GM12878 (cell line): ENCODE measurements at regions not wholly inside any gene's neighbourhood (a gene's known extent, or its start where the extent isn't known, plus 50 kb on each side); places are given as distances from the start of the nearest gene placed in this dataset.

Experiments used
- ATAC-seq: fragments of 200-7000 bp; cut with Tn5 transposase; 3 replicates; pipeline ENCODE4 v1.9.1; 2020; ENCODE audit warnings: mild to moderate bottlenecking, moderate library complexity
- BruUV-seq: library from RNA; stranded (reverse); fragments of 400-500 nt; replicated peaks from 2 replicates; lab custom pipeline; 2021; lab: Mats Ljungman, UMichigan
- CTCF ChIA-PET: fragments of 300-600 bp; sonication (Branson Sonifier 250); formaldehyde crosslinking; extraction: SDS; loops from one replicate; lab custom pipeline; 2021; ENCODE audit warnings: inconsistent platforms; lab: Yijun Ruan, JAX
- POLR2A ChIA-PET: fragments of 350-600 bp; formaldehyde crosslinking; extraction: SDS; loops from one replicate; lab custom pipeline; 2021; ENCODE audit warnings: inconsistent platforms; lab: Charles Lee
- RAD21 ChIA-PET: fragments of 300-600 bp; sonication (Branson Sonifier 250); formaldehyde crosslinking; loops from one replicate; lab custom pipeline; 2023; ENCODE audit warnings: antibody characterized with exemption; ENCODE audit not compliant: unreplicated experiment; lab: Charles Lee
- SMC1A ChIA-PET: fragments of 300-600 bp; sonication (Branson Sonifier 250); formaldehyde crosslinking; loops from one replicate; lab custom pipeline; 2023; ENCODE audit not compliant: unreplicated experiment, uncharacterized antibody; lab: Charles Lee
- DNase-seq: peaks from one replicate; pipeline ENCODE4 v3.0.0-alpha.2; 2011; ENCODE audit warnings: low read depth, low spot score
- FAIRE-seq: peaks from 3 replicates; lab custom pipeline; 2011; peaks lifted over from hg19 to GRCh38; lab: Jason Lieb, UNC
- H2AFZ ChIP-seq: 2 replicates; pipeline ENCODE4 v1.6.0; 2011; ENCODE audit warnings: low read depth, low read length, control low read depth; ENCODE audit not compliant: control insufficient read depth
- H3K27ac ChIP-seq: 2 replicates; pipeline ENCODE4 v1.5.1; 2011; ENCODE audit warnings: control low read depth; ENCODE audit not compliant: control insufficient read depth, insufficient read depth
- H3K27me3 ChIP-seq, 2 experiments: replicated peaks in 1 of 2; 2 replicates each; pipeline versions ENCODE4 v1.6.0 to v1.6.1; 2011; ENCODE audit warnings: low read length in 1 of 2; ENCODE audit not compliant: control insufficient read depth in 2 of 2, insufficient read depth in 2 of 2
- H3K36me3 ChIP-seq, 2 experiments: 2 replicates each; pipeline ENCODE4 v1.5.1; 2011; ENCODE audit warnings: low read length in 1 of 2; ENCODE audit not compliant: control insufficient read depth in 2 of 2, insufficient read depth in 2 of 2
- H3K4me1 ChIP-seq: 2 replicates; pipeline ENCODE4 v1.6.1; 2011; ENCODE audit warnings: mild to moderate bottlenecking, low read length, moderate library complexity, mixed read lengths; ENCODE audit not compliant: control insufficient read depth, insufficient read depth
- H3K4me2 ChIP-seq: 2 replicates; pipeline ENCODE4 v1.6.0; 2011; ENCODE audit warnings: control low read depth; ENCODE audit not compliant: control insufficient read depth, insufficient read depth
- H3K4me3 ChIP-seq: fragments of 200-600 bp; sonication (generic); 2 replicates; pipeline ENCODE4 v1.5.1; 2016
- H3K79me2 ChIP-seq: 2 replicates; pipeline ENCODE4 v1.6.0; 2011; ENCODE audit warnings: low read length; ENCODE audit not compliant: control insufficient read depth, insufficient read depth
- H3K9ac ChIP-seq: 2 replicates; pipeline ENCODE4 v1.8.0; 2011; ENCODE audit warnings: low read length, control low read depth, mixed read lengths; ENCODE audit not compliant: control insufficient read depth, insufficient read depth
- H3K9me3 ChIP-seq: replicated peaks from 3 replicates; pipeline ENCODE4 v1.5.1; 2011; ENCODE audit warnings: mild to moderate bottlenecking, low read length; ENCODE audit not compliant: control insufficient read depth, insufficient read depth
- H4K20me1 ChIP-seq: 2 replicates; pipeline ENCODE4 v1.6.0; 2011; ENCODE audit not compliant: control insufficient read depth, insufficient read depth
- CHD2 ChIP-seq: IDR thresholded peaks from 2 replicates; pipeline ENCODE4 v1.6.1; 2011; ENCODE audit warnings: low read depth, low read length, improper control_type of control experiment, borderline replicate concordance
- CHD4 ChIP-seq: fragments of 200-600 bp; sonication (generic); IDR thresholded peaks from 2 replicates; pipeline ENCODE4 v1.6.1; 2016; ENCODE audit warnings: mild to moderate bottlenecking
- HCFC1 ChIP-seq: fragments of 150-350 bp; IDR thresholded peaks from 2 replicates; pipeline ENCODE4 v1.6.1; 2014; ENCODE audit warnings: low read length
- NFYA ChIP-seq: IDR thresholded peaks from 2 replicates; pipeline ENCODE4 v1.6.1; 2011; ENCODE audit warnings: low read depth, mild to moderate bottlenecking, low read length, improper control_type of control experiment, borderline replicate concordance
- PAX8 ChIP-seq: fragments of 450-650 bp; IDR thresholded peaks from 2 replicates; pipeline ENCODE4 v1.6.1; 2017; ENCODE audit warnings: mild to moderate bottlenecking, moderate library complexity
- PML ChIP-seq: IDR thresholded peaks from 2 replicates; pipeline ENCODE4 v1.6.1; 2012; ENCODE audit warnings: low read length, inconsistent platforms
- POLR2A ChIP-seq: IDR thresholded peaks from 2 replicates; pipeline ENCODE4 v1.6.1; 2011; ENCODE audit warnings: low read depth, mild to moderate bottlenecking, low read length
- RAD51 ChIP-seq: fragments of 450-650 bp; IDR thresholded peaks from 2 replicates; pipeline ENCODE4 v1.6.1; 2016; ENCODE audit warnings: moderate library complexity, mild to moderate bottlenecking, inconsistent platforms
- SMARCA5 ChIP-seq: fragments of 450-650 bp; IDR thresholded peaks from 2 replicates; pipeline ENCODE4 v1.6.1; 2017; ENCODE audit warnings: mild to moderate bottlenecking
- ZBTB33 ChIP-seq: fragments of 450-650 bp; IDR thresholded peaks from 2 replicates; pipeline ENCODE4 v1.6.1; 2017; ENCODE audit warnings: mild to moderate bottlenecking
- WGBS: methylation state at CpG from one replicate; pipeline ENCODE4 v1.1.6; 2016; ENCODE audit warnings: low lambda C conversion rate; ENCODE audit not compliant: insufficient replicate concordance, insufficient coverage; ENCODE audit errors: missing lambda C conversion rate; 5-methylcytosine and 5-hydroxymethylcytosine counted together
- in situ Hi-C: fragments of 300-500 bp; cut with MboI; formaldehyde crosslinking; loops from 9 replicates; pipeline ENCODE4 v1.14.3; 2018; ENCODE audit warnings: mixed read lengths
- intact Hi-C: fragments of 100-400 bp; cut with micrococcal nuclease; formaldehyde crosslinking; loops from one replicate; pipeline ENCODE4 v1.14.2; 2022; ENCODE audit not compliant: unreplicated experiment

GRCh38 chr6:105622226-105622625, 219.3 kb upstream of the PREP start:
- no peak for FAIRE-seq
- no TSS peak for BruUV-seq
- no peaks in the 10 kb centered on the region for H3K36me3 ChIP-seq
- no peak overlapping the region for H3K27ac ChIP-seq
- peaks cover 4% of the 10 kb centered on the region; the same call in 1 of the 2 replicates for H3K4me1 ChIP-seq
- H2AFZ ChIP-seq = no peak overlapping the region
- no peak for DNase-seq
- 64% methylated on average over 3 of the region's 3 CpGs for WGBS
- intact Hi-C loops (no loop called here), in situ Hi-C loops (no loop called here)
- no peak overlapping the region for H3K4me2 ChIP-seq
- ChIA-PET CTCF (no interaction called here), RAD21 (interaction anchor here (1.0 kb wide), 1 partner anchor 464 kb away, joined by 3 read pairs; the partner anchor contains the start of gene PRDM1), POLR2A (interaction anchor here (0.9 to 1.5 kb wide), 4 partner anchors 9 to 19 kb away, joined by 3 to 4 read pairs (median 3); no protein-coding TSS in a partner anchor), SMC1A (interaction anchor here (0.9 to 4.1 kb wide), 12 partner anchors 9 to 134 kb away, joined by 3 to 13 read pairs (median 3); no protein-coding TSS in a partner anchor)
- H3K79me2 ChIP-seq = no peaks in the 10 kb centered on the region
- no peak for TF ChIP-seq CHD4
- TF ChIP-seq CHD2 = no peak
- no peak for TF ChIP-seq PML
- TF ChIP-seq RAD51 = no peak
- TF ChIP-seq PAX8 = no peak
- no peak for TF ChIP-seq POLR2A
- no peak for TF ChIP-seq ZBTB33
- no peak for TF ChIP-seq HCFC1
- TF ChIP-seq NFYA = no peak
- no peak for TF ChIP-seq SMARCA5
- TF ChIP-seq, all 136 proteins: peak for 0
- Histone ChIP-seq H4K20me1 (no peaks in the 10 kb centered on the region), H3K9me3 (no peaks in the 10 kb centered on the region; the same call in 2 of the 3 replicates), H3K4me3 (no peak overlapping the region), H3K9ac (no peak overlapping the region), H3K27me3 (no peaks in the 10 kb centered on the region)
- ATAC-seq = no peak
